Upper lobe of left lung (tissue), 4 donors: ENCODE measurements at regions not wholly inside any gene's neighbourhood (a gene's known extent, or its start where the extent isn't known, plus 50 kb on each side); places are given as distances from the start of the nearest gene placed in this dataset.

Experiments
- CTCF ChIP-seq, 6 experiments: fragments of 450-650 bp in 4 of 6; fragments of 200-600 bp in 2 of 6; sonication (generic) in 2 of 6; IDR thresholded peaks; one replicate each; pipeline ENCODE4 v1.5.1; 2016 to 2019; ENCODE audit warnings: antibody characterized with exemption in 6 of 6
- EP300 ChIP-seq, 4 donors: sonication (generic); formaldehyde crosslinking; IDR thresholded peaks; one replicate each; pipeline ENCODE4 v1.5.1; 2017; ENCODE audit warnings: antibody characterized with exemption in 4 of 4, control low read depth in 2 of 4
- POLR2A ChIP-seq, 4 donors: fragments of 450-650 bp; IDR thresholded peaks; one replicate each; pipeline ENCODE4 v1.5.1; 2016 to 2017; ENCODE audit warnings: antibody characterized with exemption in 4 of 4, mild to moderate bottlenecking in 2 of 4

- TF ChIP-seq POLR2A (IDR thresholded peaks at IDR 0.05): no peak
- TF ChIP-seq EP300 (IDR thresholded peaks at IDR 0.05): no peak
- no peak for TF ChIP-seq CTCF (IDR thresholded peaks at IDR 0.05)
Measured at GRCh38 chr12:107478881-107479280, 206.7 kb upstream of the PWP1 start.
